GM23338 (cell line): ENCODE measurements at regions not wholly inside any gene's neighbourhood (a gene's known extent, or its start where the extent isn't known, plus 50 kb on each side); places are given as distances from the start of the nearest gene placed in this dataset.

Source experiments
- ATAC-seq: fragments of 200-7000 bp; cut with Tn5 transposase; 3 replicates; pipeline ENCODE4 v1.9.1; 2020
- DNase-seq: peaks from one replicate; pipeline ENCODE4 v3.0.0-alpha.2; 2015; ENCODE audit warnings: low spot score
- H2AFZ ChIP-seq: fragments of 200-600 bp; sonication (generic); 2 replicates; pipeline ENCODE4 v1.8.0; 2016; ENCODE audit warnings: antibody characterized with exemption, mild to moderate bottlenecking, moderate library complexity
- H3F3A ChIP-seq: fragments of 200-600 bp; sonication (generic); replicated peaks from 2 replicates; pipeline ENCODE4 v1.8.0; 2017; ENCODE audit warnings: antibody characterized with exemption, mixed run types, low read depth
- H3K27ac ChIP-seq: fragments of 200-600 bp; sonication (generic); 2 replicates; pipeline ENCODE4 v1.6.1; 2016; ENCODE audit warnings: low read depth
- H3K27me3 ChIP-seq: fragments of 200-600 bp; sonication (generic); 2 replicates; pipeline ENCODE4 v1.8.0; 2016; ENCODE audit warnings: mild to moderate bottlenecking, mixed run types, moderate library complexity; ENCODE audit not compliant: insufficient read depth
- H3K36me3 ChIP-seq: fragments of 200-600 bp; sonication (generic); 2 replicates; pipeline ENCODE4 v1.8.0; 2016; ENCODE audit warnings: mild to moderate bottlenecking; ENCODE audit not compliant: insufficient read depth
- H3K4me1 ChIP-seq: fragments of 200-600 bp; sonication (generic); 2 replicates; pipeline ENCODE4 v1.8.0; 2016; ENCODE audit warnings: mild to moderate bottlenecking, moderate library complexity; ENCODE audit not compliant: insufficient read depth
- H3K4me2 ChIP-seq: fragments of 200-600 bp; sonication (generic); 2 replicates; pipeline ENCODE4 v1.7.1; 2017; ENCODE audit warnings: mixed run types
- H3K4me3 ChIP-seq: fragments of 200-600 bp; sonication (generic); 2 replicates; pipeline ENCODE4 v1.6.1; 2016; ENCODE audit warnings: mixed run types
- H3K79me2 ChIP-seq: fragments of 200-600 bp; sonication (generic); replicated peaks from 2 replicates; pipeline ENCODE4 v1.8.0; 2017; ENCODE audit warnings: mild to moderate bottlenecking; ENCODE audit not compliant: insufficient read depth
- H3K9me2 ChIP-seq: fragments of 200-600 bp; sonication (generic); 2 replicates; pipeline ENCODE4 v1.8.0; 2017; ENCODE audit not compliant: insufficient read depth
- H4K20me1 ChIP-seq: fragments of 200-600 bp; sonication (generic); replicated peaks from 2 replicates; pipeline ENCODE4 v1.8.0; 2017; ENCODE audit warnings: mild to moderate bottlenecking; ENCODE audit not compliant: insufficient read depth
- H3K27ac Mint-ChIP-seq: 2 replicates; pipeline ENCODE4 v1.8.0; 2020; ENCODE audit warnings: inconsistent platforms, mild to moderate bottlenecking, moderate library complexity, mixed read lengths
- H3K27me3 Mint-ChIP-seq: 3 replicates; pipeline ENCODE4 v1.8.0; 2022; ENCODE audit warnings: low read depth, mild to moderate bottlenecking, moderate library complexity, mixed read lengths, inconsistent platforms; ENCODE audit not compliant: insufficient read depth, poor library complexity
- H3K36me3 Mint-ChIP-seq: 3 replicates; pipeline ENCODE4 v1.8.0; 2021; ENCODE audit warnings: low read depth, mild to moderate bottlenecking, inconsistent platforms, moderate library complexity, mixed read lengths
- H3K4me1 Mint-ChIP-seq: 3 replicates; pipeline ENCODE4 v1.8.0; 2020; ENCODE audit warnings: mild to moderate bottlenecking, inconsistent platforms, mixed read lengths
- H3K4me3 Mint-ChIP-seq: 3 replicates; pipeline ENCODE4 v1.8.0; 2021; ENCODE audit warnings: moderate library complexity, mild to moderate bottlenecking, inconsistent platforms, mixed read lengths
- H3K9me3 Mint-ChIP-seq: 3 replicates; pipeline ENCODE4 v1.8.0; 2020; ENCODE audit warnings: moderate library complexity, mild to moderate bottlenecking, inconsistent platforms, mixed read lengths
- CREB1 ChIP-seq: fragments of 250-450 bp; sonication (Bioruptor Pico); IDR thresholded peaks from 2 replicates; pipeline ENCODE4 v1.5.0; 2020; ENCODE audit warnings: low read depth, mild to moderate bottlenecking, moderate library complexity
- CTCF ChIP-seq, 2 experiments: fragments of 200-600 bp in 1 of 2; sonication (generic) in 1 of 2; conservative IDR thresholded peaks; 2 replicates each; pipeline versions ENCODE4 v1.5.1 to v1.6.1; 2016 to 2017; ENCODE audit warnings: antibody characterized with exemption in 2 of 2, low read depth in 2 of 2, mild to moderate bottlenecking in 2 of 2, moderate library complexity in 1 of 2
- ETS1 ChIP-seq: IDR thresholded peaks from 2 replicates; pipeline ENCODE4 v1.6.1; 2016; ENCODE audit warnings: antibody characterized with exemption
- EZH2 ChIP-seq: fragments of 200-600 bp; sonication (generic); IDR thresholded peaks from one replicate; pipeline ENCODE4 v1.8.0; 2017; ENCODE audit warnings: antibody characterized with exemption, mild to moderate bottlenecking, low read depth; ENCODE audit not compliant: unreplicated experiment
- EZH2phosphoT487 ChIP-seq: fragments of 200-600 bp; sonication (generic); IDR thresholded peaks from one replicate; pipeline ENCODE4 v1.8.1; 2018; ENCODE audit warnings: antibody characterized with exemption; ENCODE audit not compliant: unreplicated experiment
- JUNB ChIP-seq: IDR thresholded peaks from one replicate; pipeline ENCODE4 v1.6.1; 2016; ENCODE audit warnings: antibody characterized with exemption; ENCODE audit not compliant: unreplicated experiment
- NANOG ChIP-seq: IDR thresholded peaks from 2 replicates; pipeline ENCODE4 v1.6.1; 2016; ENCODE audit warnings: antibody characterized with exemption, borderline replicate concordance
- POLR2AphosphoS5 ChIP-seq: IDR thresholded peaks from 2 replicates; pipeline ENCODE4 v1.6.1; 2016; ENCODE audit warnings: antibody characterized with exemption, low read depth
- REST ChIP-seq: IDR thresholded peaks from one replicate; pipeline ENCODE4 v1.6.1; 2018; ENCODE audit warnings: antibody characterized with exemption; ENCODE audit not compliant: unreplicated experiment
- STAT1 ChIP-seq: IDR thresholded peaks from one replicate; pipeline ENCODE4 v1.6.1; 2016; ENCODE audit warnings: antibody characterized with exemption; ENCODE audit not compliant: unreplicated experiment
- ZNF114 ChIP-seq: fragments of 250-450 bp; sonication (Bioruptor Pico); IDR thresholded peaks from 2 replicates; pipeline ENCODE4 v1.5.0; 2020; ENCODE audit warnings: mild to moderate bottlenecking, moderate library complexity
- ZNF331 ChIP-seq: fragments of 250-450 bp; sonication (Bioruptor Pico); IDR thresholded peaks from 2 replicates; pipeline ENCODE4 v1.5.0; 2020; ENCODE audit warnings: low read depth, mild to moderate bottlenecking, moderate library complexity
- ZNF462 ChIP-seq: fragments of 250-450 bp; sonication (Bioruptor Pico); IDR thresholded peaks from 2 replicates; pipeline ENCODE4 v1.5.0; 2020; ENCODE audit warnings: mild to moderate bottlenecking, moderate library complexity

- H3K36me3 ChIP-seq = no peaks in the 10 kb centered on the region
- Mint-ChIP-seq H3K4me1 (peaks cover 10% of the 10 kb centered on the region), H3K4me3 (no peak overlapping the region), H3K36me3 (no peaks in the 10 kb centered on the region), H3K27ac (no peak overlapping the region), H3K9me3 (no peaks in the 10 kb centered on the region), H3K27me3 (no peaks in the 10 kb centered on the region)
- no peak overlapping the region for H3K4me2 ChIP-seq
- no peak overlapping the region for H2AFZ ChIP-seq
- TF ChIP-seq REST = no peak
- no peak for TF ChIP-seq NANOG
- no peak for TF ChIP-seq STAT1
- no peak for TF ChIP-seq ZNF331
- TF ChIP-seq EZH2 = no peak
- TF ChIP-seq CTCF (conservative IDR thresholded peaks at IDR 0.05; ENCODE audit: low read depth in 2 of 2) = no peak
- no peak for TF ChIP-seq CREB1 (CRISPR knock-in tag)
- TF ChIP-seq JUNB = no peak
- TF ChIP-seq EZH2phosphoT487 = no peak
- no peak for TF ChIP-seq ETS1
- TF ChIP-seq ZNF462 (CRISPR knock-in tag) = no peak
- TF ChIP-seq ZNF114 (CRISPR knock-in tag) = no peak
- no peak for TF ChIP-seq POLR2AphosphoS5
- H3K79me2 ChIP-seq = no peaks in the 10 kb centered on the region
- no peaks in the 10 kb centered on the region for H3F3A ChIP-seq
- no peaks in the 10 kb centered on the region for H4K20me1 ChIP-seq
- H3K4me1 ChIP-seq = peaks cover 4% of the 10 kb centered on the region; the same call in 1 of the 2 replicates
- H3K4me3 ChIP-seq = no peak overlapping the region
- no peaks in the 10 kb centered on the region for H3K27me3 ChIP-seq
- DNase-seq (no peak), ATAC-seq (no peak)
- H3K27ac ChIP-seq = no peak overlapping the region
- H3K9me2 ChIP-seq = no peaks in the 10 kb centered on the region
Measured at GRCh38 chr6:53737746-53738145, 57.1 kb upstream of the LRRC1 start.
